Psoas muscle (tissue), 7 donors: ENCODE measurements at regions not wholly inside any gene's neighbourhood (a gene's known extent, or its start where the extent isn't known, plus 50 kb on each side); places are given as distances from the start of the nearest gene placed in this dataset.

Experiments
- ATAC-seq, 4 donors: fragments of 200-7000 bp; cut with Tn5 transposase; one replicate each; pipeline ENCODE4 v1.9.1; 2020; ENCODE audit warnings: moderate library complexity in 3 of 4, mild to moderate bottlenecking in 2 of 4
- DNase-seq, 2 donors: peaks; one replicate each; pipeline ENCODE4 v3.0.0-alpha.2; 2020
- H3K27ac ChIP-seq: fragments of 200-600 bp; one replicate; pipeline ENCODE4 v1.8.0; 2022
- H3K27me3 ChIP-seq, 3 donors: fragments of 200-600 bp in 1 of 3; one replicate each; pipeline versions ENCODE4 v1.6.1 to v1.8.0; 2013 to 2022; ENCODE audit warnings: low read length in 2 of 3, mild to moderate bottlenecking in 2 of 3, moderate library complexity in 1 of 3; ENCODE audit not compliant: insufficient read depth in 3 of 3
- H3K36me3 ChIP-seq, 2 donors: fragments of 200-600 bp in 1 of 2; one replicate each; pipeline versions ENCODE4 v1.6.1 to v1.8.0; 2013 to 2022; ENCODE audit warnings: low read depth in 1 of 2, mild to moderate bottlenecking in 1 of 2, moderate library complexity in 1 of 2; ENCODE audit not compliant: insufficient read depth in 1 of 2
- H3K4me1 ChIP-seq: fragments of 200-600 bp; one replicate; pipeline ENCODE4 v1.8.0; 2022
- H3K4me3 ChIP-seq: fragments of 200-600 bp; one replicate; pipeline ENCODE4 v1.8.0; 2022; ENCODE audit warnings: mild to moderate bottlenecking
- H3K9me3 ChIP-seq: fragments of 200-600 bp; one replicate; pipeline ENCODE4 v1.8.0; 2022
- WGBS, 3 donors: extraction: QIAGEN DNeasy Blood & Tissue Kit; methylation state at CpG; one replicate each; pipeline versions ENCODE4 v1.1.6 to v1.1.7; 2013; 5-methylcytosine and 5-hydroxymethylcytosine counted together
- intact Hi-C, 2 donors: fragments of 100-400 bp; cut with DNase I; formaldehyde crosslinking; loops; one replicate each; pipeline versions ENCODE4 v1.11.0 to v1.14.2; 2022
- TF ChIP-seq, protein P1 (sequence below): fragments of 200-600 bp; IDR thresholded peaks from one replicate; pipeline ENCODE4 v1.8.0; 2022; ENCODE audit warnings: antibody characterized with exemption
- donor health status: healthy with polysubstance abuse.
- donor health status: DM: no; HTN: no; CAD: no; lungs with moderate emphysema.
- donor health status: Bipolar disorder and iron deficiency.
- donor health status: healthy.
- donor health status: DM: yes; HTN: yes; CAD: no.
- donor health status: DM: no; HTN: no; CAD: no.
- donor health status: DM: yes; HTN: yes; CAD: no.

DNA sequence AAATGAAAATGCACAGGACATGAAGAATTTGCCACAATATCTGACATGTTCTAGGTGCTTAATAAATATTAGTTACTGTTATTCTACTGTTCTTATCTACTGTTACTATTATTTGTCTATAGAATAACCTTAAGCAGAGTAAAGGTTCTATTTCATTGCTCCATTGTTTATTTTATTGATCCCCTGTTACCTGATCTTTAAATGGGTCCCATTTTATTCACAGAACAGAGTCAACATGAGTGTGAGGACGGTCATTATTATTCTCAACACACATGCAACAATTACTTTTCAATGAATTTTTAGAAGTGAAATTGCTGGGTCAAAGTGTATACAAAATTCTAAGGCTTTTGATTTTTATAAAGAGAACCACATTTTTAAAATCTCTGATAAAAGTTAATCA lies 186.9 kb downstream of the AHR start:
- WGBS, 3 donors, result 73 to 79% (median 75%) methylated on average over 1 of the region's 1 CpG
- TF ChIP-seq, protein P1, sequence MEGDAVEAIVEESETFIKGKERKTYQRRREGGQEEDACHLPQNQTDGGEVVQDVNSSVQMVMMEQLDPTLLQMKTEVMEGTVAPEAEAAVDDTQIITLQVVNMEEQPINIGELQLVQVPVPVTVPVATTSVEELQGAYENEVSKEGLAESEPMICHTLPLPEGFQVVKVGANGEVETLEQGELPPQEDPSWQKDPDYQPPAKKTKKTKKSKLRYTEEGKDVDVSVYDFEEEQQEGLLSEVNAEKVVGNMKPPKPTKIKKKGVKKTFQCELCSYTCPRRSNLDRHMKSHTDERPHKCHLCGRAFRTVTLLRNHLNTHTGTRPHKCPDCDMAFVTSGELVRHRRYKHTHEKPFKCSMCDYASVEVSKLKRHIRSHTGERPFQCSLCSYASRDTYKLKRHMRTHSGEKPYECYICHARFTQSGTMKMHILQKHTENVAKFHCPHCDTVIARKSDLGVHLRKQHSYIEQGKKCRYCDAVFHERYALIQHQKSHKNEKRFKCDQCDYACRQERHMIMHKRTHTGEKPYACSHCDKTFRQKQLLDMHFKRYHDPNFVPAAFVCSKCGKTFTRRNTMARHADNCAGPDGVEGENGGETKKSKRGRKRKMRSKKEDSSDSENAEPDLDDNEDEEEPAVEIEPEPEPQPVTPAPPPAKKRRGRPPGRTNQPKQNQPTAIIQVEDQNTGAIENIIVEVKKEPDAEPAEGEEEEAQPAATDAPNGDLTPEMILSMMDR, result no peak
- intact Hi-C loops, result no loop called here
- Histone ChIP-seq H3K4me1 (no peaks in the 10 kb centered on the region), H3K36me3 (no peaks in the 10 kb centered on the region), H3K9me3 (no peaks in the 10 kb centered on the region), H3K4me3 (no peak overlapping the region), H3K27ac (no peak overlapping the region), H3K27me3 (no peaks in the 10 kb centered on the region)
- DNase-seq, result no peak
- no peak for ATAC-seq

DNA sequence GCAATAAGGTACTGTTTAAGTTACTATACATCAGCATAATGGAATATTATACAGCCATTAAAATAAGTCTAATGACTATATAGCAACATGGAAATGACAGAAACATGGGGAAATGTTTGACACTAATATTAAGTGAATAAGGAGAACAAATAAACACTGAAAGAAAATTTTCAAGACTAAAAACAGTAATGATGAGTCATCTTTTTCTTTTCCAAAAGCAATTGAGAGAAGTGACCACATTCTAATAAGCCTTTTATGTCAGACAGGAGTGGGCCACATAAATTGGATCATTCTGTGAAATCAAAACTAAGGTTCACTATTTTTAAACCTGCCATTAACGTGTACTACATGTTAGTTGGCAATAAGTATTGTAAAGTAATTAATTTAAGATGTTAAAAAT lies 187.5 kb downstream of the AHR start:
- WGBS, 3 donors, result 65 to 79% (median 77%) methylated on average over 1 of the region's 1 CpG
- H3K27ac ChIP-seq, result no peak overlapping the region
- no peaks in the 10 kb centered on the region for H3K27me3 ChIP-seq
- TF ChIP-seq, protein P1, result no peak
- no peaks in the 10 kb centered on the region for H3K9me3 ChIP-seq
- no peaks in the 10 kb centered on the region for H3K4me1 ChIP-seq
- H3K4me3 ChIP-seq, result no peak overlapping the region
- intact Hi-C loops, result no loop called here
- DNase-seq (no peak), ATAC-seq (no peak)
- H3K36me3 ChIP-seq, result no peaks in the 10 kb centered on the region

DNA sequence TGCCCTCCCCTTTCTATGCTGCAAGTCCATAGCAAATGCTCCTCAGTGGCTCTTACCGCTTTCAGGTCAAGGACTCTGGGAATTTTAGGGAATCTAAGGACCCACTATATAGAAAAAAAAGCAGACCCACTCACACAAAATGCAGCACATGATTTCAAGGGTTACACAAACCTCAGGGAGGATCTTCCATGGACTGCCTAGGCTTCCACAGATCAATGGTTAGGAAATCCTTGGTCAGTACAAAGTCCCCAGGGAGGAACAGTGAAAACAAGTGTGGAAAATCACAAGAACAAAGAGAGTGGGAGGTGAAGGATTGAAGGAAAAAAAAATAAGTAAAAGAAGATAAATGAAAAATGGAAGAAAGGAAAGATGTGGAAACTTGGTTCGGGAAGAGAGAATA lies 188.4 kb downstream of the AHR start:
- TF ChIP-seq, protein P1, result no peak
- ATAC-seq, result no peak
- intact Hi-C loops, result no loop called here
- no peaks in the 10 kb centered on the region for H3K9me3 ChIP-seq
- WGBS, 3 donors, result 87 to 95% (median 88%) methylated on average over 2 of the region's 2 CpGs
- H3K4me1 ChIP-seq, result no peaks in the 10 kb centered on the region
- no peak overlapping the region for H3K4me3 ChIP-seq
- DNase-seq, result no peak
- H3K27me3 ChIP-seq, result no peaks in the 10 kb centered on the region
- no peak overlapping the region for H3K27ac ChIP-seq
- H3K36me3 ChIP-seq, result no peaks in the 10 kb centered on the region

DNA sequence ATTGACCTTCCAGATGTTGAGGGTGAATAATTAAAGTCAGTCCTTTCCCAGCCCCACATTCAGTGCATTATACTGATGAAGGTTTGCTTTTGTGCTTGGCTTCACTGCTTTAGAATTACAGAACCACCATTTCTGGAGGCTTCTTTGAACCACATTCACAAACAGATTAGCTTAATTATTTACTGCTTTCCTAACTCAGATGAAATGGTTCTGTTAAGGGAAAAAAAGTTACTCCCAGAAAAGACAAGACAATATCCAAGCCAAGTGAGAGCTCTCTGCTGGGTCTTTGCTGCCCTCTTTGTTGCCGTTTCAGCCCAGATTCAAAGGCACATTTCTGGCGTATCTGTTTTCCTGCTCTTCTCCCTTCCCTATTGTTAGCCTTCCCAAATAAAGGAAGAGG lies 188.9 kb downstream of the AHR start:
- 79 to 89% (median 81%) methylated on average over 2 of the region's 2 CpGs for WGBS, 3 donors
- Histone ChIP-seq H3K36me3 (no peaks in the 10 kb centered on the region), H3K9me3 (no peaks in the 10 kb centered on the region), H3K27me3 (no peaks in the 10 kb centered on the region), H3K4me3 (no peak overlapping the region), H3K4me1 (no peaks in the 10 kb centered on the region), H3K27ac (no peak overlapping the region)
- intact Hi-C loops, result no loop called here
- DNase-seq (no peak), ATAC-seq (no peak)
- TF ChIP-seq, protein P1, result no peak

GRCh38 chr7:17488829-17489228 lies 190.4 kb downstream of the AHR start:
- Histone ChIP-seq H3K4me3 (no peak overlapping the region), H3K36me3 (no peaks in the 10 kb centered on the region), H3K27me3 (no peaks in the 10 kb centered on the region), H3K9me3 (no peaks in the 10 kb centered on the region), H3K27ac (no peak overlapping the region), H3K4me1 (no peaks in the 10 kb centered on the region)
- TF ChIP-seq, protein P1, result no peak
- no peak for ATAC-seq
- DNase-seq, result no peak
- intact Hi-C loops, result no loop called here
- 83 to 88% (median 85%) methylated on average over 1 of the region's 1 CpG for WGBS, 3 donors
